HG03025 (cell line): ENCODE measurements at regions not wholly inside any gene's neighbourhood (a gene's known extent, or its start where the extent isn't known, plus 50 kb on each side); places are given as distances from the start of the nearest gene placed in this dataset.

ENCODE experiments used
- ATAC-seq: cut with Tn5 transposase; IDR thresholded peaks from one replicate; pipeline ENCODE4 v1.9.1; 2021; ENCODE audit warnings: mild to moderate bottlenecking, moderate library complexity; ENCODE audit not compliant: unreplicated experiment, low FRiP score

DNA sequence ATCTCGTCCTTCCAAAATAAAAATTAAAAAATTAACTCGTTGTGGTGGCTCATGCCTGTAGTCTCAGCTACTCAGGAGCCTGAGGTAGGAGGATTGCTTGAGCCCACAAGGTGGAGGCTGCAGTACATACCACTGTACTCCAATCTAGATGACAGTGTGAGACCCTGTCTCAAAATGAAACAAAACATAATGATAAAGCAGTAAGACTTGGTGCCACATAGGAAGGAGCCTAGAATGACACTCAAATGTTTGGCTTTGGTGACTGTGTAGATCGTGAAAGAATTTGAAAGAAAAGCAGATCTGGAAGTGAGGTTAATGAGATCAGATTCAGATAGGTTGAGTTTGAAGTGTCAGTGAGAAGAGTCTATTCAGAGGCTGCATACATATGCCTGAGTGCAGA, 150.1 kb upstream of the ATP2B1 start:
- no peak for ATAC-seq

DNA sequence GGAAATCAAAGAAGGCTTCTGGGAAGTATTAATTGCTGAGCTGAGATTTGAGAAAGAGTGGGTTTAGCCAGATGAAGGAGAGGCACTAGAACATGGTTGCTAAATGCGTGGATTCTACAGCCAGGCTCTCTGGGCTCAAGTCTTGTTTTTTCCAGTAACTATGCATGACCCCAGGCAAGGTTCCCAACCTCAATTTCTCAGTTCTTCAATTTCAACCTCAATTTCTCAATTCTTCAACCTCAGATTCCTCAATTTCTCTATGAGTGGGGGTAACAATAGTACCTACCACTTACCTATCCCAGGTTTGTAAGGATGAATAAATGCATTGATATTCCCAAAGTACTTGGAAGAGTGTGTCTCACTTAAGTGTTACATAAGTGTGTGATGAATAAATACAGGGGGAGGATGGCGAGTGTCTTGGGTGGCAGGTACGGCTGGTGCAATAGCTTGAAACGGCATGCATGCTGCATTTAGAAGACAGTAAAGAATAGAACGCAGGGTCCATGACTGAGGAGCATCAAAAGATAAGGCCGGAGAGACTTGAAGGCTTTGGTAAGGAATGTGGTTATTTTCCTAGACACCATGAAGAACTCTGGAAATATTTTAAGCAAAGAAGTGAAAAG, 149.1 kb upstream of the ATP2B1 start:
- ATAC-seq: no peak

DNA sequence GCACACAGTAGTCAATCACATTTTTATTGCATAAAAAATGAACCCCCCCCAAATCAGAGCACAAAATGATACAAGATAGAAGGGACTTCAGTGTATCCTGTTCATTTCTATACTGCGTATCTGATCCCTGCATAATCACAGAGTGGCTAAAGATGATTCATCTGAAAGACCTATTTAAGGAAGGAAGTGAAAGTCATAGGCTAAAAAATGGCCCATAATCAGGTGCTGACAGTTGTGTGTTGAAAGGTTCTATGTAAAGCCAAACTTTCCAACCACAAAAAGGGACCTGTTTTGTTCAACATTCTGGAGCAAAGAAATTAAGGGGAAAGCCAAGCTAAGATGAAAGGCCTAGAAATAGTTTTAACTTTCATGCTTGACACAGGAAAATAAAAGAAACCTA, 147.8 kb upstream of the ATP2B1 start:
- ATAC-seq: peak; percentile 74

- ATAC-seq: no peak
Observed at GRCh38 chr12:89848732-89849131, 140.1 kb upstream of the ATP2B1 start.

DNA sequence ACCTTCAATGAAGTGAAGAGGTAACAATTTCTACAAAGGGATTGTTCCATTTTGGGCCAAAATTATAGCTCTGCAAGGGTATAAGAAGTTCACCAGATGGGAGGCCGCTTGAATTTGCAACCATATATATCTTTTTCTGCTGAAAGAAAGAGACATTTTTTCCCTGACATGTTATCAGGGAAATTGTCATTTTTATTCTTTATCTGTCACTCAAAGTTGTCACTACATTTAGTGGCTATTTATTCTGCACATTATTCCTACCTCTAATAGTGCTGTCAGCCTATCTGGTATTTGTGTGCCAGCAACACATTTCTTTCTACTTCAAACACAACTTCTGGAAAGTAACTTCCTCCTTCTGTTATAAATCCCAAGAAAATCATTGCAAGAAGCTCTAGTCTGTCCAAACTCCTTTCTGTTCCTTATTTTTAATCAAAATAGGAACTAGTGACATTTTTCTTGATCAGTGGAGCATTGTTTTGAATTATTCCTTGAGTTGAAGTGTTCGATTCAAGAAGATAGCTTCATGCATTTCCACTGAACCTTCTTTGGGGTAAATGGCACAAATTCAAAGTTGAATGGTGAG, 137.9 kb upstream of the ATP2B1 start:
- ATAC-seq: no peak

DNA sequence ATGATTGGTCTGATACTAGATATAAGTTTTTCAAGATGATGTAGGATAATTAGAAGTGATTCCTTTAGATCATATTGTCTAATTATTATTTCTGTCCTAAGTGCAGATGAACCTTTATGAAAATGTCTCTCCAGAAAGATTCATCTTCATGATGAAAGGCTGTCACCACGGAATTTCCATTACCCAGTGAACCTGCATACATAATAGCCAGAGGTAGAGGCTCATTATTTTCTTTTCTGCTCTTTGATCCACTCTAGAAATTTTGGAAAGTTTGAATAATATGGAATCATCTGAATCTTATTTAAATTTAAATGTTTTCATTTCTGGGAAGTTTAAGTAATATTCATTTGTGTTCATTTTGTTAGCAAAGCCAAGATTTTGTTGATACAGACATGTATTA, 137.1 kb upstream of the ATP2B1 start:
- no peak for ATAC-seq

DNA sequence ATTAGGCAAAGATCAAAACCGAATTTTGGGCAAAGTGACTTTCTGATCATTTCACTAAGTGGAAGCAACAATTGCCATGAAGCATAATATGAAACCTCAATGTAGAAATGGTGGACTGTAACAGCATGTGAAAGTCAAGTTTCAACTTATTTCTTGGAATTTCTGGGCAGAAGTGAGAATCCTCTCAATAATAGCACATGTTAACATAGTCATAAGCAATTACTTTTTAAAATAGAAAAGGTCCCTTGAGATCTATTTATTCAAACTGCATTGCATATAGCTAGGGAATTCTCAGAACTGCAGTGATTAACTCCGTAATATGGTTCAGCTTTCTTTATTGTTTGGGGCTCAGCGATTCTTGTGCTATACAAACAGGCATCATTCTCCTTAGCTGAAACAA, 136.7 kb upstream of the ATP2B1 start:
- ATAC-seq: no peak

GRCh38 chr12:89844539-89844938, 135.9 kb upstream of the ATP2B1 start:
- no peak for ATAC-seq

DNA sequence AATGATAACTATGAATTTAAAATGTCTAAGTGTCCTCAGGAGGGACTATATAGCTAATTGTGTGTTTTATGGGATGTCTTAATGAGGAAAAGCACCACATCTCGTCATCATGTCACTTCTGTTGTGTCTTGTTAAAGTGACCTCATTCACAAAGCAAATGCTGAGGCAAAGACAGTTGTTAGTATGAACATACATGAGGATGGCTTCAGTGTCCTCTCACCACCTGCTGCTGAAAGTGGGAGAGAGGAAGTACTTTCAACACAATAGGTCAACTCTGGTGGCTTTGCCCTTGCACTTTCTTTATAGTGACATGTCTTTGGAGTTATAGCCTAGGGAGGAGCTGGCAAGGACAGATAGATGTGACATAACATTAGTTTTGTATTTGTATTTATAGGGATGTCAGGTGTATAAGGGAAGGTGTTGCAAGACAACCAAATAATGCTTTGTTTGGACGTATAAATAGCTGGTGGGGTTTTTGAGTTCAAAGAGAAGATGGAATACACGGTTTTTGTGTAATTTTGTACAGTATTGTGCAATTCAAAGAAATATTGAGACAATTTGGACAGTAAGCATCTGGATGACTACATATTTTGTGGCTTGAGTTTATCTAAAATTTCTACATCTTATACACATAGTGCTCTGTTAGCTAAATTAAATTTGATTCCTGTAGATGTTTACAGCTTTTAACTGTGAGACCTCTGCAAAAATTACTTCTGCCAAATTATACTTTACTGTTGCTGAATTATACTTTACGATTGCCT, 131.7 kb upstream of the ATP2B1 start:
- no peak for ATAC-seq

DNA sequence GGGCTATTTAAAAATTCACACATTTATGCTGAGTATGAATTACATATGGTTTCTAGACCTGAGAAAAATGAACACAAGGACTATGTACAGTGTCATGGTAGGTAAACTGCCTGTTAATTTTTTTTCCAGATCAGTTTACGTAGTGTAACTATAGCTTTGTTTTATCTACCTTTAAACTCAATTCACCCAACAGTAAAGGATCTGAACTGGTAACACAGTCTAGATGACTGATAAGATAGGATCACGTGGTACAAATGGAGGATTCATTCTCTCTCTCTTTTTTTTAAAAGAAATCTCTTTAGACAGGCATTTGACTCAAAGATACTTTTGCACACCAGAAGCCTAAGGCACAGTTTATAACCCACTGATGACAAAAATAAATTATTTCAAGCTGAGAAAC, 130.8 kb upstream of the ATP2B1 start:
- ATAC-seq: no peak

DNA sequence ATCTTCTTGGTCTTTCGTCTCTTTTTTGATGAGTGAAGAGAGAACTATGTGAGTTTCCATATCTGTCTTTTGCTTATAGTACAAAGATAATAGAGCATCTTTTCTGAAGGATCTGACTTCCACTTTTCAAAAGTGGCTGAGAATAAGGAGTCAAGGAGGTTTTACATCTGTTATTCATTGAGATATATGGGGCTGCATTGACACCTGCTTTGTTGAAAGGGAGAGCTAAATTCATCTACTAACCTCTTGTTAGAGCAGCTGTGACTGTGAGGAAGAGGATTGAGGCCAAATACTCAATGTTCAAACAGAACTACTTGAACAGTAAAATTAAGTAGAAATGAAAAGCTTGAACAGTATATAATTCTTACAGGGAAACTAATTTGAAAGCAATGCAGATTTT, 130.2 kb upstream of the ATP2B1 start:
- no peak for ATAC-seq

- ATAC-seq: no peak
Observed at GRCh38 chr12:89836026-89836425, 127.4 kb upstream of the ATP2B1 start.

DNA sequence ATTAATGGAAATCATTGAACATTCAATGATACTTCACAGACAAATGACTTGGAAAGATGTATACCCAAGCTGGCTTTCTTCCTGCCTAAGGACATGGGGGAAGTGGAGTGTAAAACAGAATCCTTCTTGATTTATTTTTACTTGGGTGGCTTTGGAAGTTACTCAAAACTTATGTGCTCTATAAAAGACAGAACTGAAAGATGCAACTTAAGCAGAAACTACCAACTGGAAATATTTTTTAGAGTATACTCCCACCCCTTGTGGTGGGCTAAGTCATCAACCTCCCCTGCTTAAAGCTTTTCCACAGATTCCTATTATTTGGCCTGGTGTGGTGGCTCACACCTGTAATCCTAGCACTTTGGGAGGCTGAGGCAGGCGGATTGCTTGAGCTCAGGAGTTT, 126.0 kb upstream of the ATP2B1 start:
- ATAC-seq: no peak

DNA sequence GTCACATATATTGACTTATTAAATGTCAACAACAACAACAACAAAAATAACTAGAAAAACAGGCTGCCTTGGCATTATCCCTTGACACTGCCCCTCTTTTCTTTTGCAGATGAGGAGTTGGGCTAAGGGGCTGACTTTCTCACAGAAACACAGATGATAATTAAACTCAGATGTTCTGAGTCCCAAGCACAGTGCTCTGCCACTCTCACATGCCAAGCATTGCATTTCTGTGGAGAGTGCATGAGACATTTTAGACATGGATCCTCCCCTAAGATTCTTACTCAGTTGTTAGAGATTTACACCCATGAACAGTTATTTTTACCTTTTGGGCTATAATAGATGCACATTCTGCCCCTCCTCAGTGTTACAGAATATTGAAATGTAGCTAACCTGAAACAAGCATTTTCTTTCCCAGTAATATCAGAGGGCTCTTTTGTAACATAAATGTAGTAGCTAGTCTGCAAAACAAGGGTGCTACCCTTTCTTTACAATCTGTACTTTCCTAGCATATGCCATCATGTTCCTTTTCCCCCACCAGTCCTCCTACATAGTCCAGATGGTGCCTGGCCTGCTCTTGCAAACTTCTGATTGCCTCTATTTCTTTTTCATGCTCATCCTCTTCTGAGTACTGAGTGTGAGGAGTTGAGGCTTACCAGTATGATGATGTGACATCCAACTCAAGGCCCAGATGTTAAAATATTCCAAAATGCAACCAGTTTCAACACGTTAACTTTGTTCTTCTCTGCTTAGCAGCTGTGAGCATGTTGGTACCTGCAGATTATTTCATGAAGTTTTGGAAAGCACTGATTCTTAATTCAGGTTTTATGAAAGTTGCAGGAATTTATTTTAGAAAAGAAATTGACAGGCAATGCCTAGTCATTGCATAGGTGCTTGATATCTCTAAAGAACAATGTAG, 125.0 kb upstream of the ATP2B1 start:
- ATAC-seq: no peak

DNA sequence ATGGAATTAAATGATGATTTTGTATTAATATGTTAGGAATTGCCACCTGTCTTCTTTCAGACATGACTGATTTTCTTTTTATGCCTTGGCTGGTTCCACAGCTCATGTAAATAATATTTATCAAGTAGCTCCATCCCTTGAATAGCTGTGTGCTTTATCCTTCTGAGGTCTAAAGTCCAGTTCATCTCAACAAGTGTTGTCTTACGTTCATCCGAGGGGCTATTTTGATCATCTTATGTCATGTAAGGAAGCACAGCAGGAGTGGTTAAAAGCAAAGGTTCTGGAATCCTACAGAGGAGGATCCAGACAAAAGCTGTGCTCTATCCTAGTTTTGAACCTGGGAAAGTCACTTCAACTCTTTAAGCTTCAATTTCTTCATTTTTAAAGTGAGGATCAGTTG, 123.7 kb upstream of the ATP2B1 start:
- no peak for ATAC-seq

- ATAC-seq: no peak
Observed at GRCh38 chr12:89831310-89832095, 122.9 kb upstream of the ATP2B1 start.

GRCh38 chr12:89829434-89829975, 120.9 kb upstream of the ATP2B1 start:
- ATAC-seq: no peak

- no peak for ATAC-seq
Observed at GRCh38 chr12:89828575-89828974, 119.9 kb upstream of the ATP2B1 start.

GRCh38 chr12:89827592-89827991, 119.0 kb upstream of the ATP2B1 start:
- no peak for ATAC-seq

DNA sequence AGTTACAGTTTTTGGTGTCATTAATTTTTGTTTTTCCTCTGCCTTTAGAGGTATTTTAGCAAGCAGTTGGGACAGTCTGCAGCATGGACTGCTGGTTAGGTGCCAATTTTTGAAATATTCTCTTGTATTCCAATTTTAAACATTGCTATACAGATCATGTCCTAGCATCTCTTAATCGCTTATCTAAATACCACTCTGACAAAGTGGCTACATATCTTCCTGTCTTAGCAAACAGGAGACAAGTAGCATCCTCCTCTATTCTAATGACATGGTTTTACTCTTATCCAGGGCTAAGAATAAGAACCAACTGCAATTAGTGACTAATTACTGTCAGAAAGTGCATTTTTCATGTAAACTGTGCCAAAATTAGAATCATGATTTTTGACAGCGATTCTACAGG, 117.8 kb upstream of the ATP2B1 start:
- no peak for ATAC-seq
